SU-DHL-6 (cell line): ENCODE measurements at regions not wholly inside any gene's neighbourhood (a gene's known extent, or its start where the extent isn't known, plus 50 kb on each side); places are given as distances from the start of the nearest gene placed in this dataset.

Source experiments
- CTCF ChIP-seq: fragments of 200-600 bp; sonication (generic); IDR thresholded peaks from one replicate; pipeline ENCODE4 v1.5.1; 2017; ENCODE audit warnings: antibody characterized with exemption, mild to moderate bottlenecking, low read length, moderate library complexity; ENCODE audit not compliant: insufficient read depth, poor library complexity, severe bottlenecking
- EZH2phosphoT487 ChIP-seq: fragments of 200-600 bp; sonication (generic), shearing (Covaris generic); conservative IDR thresholded peaks from 2 replicates; pipeline ENCODE4 v1.6.1; 2018; ENCODE audit warnings: mild to moderate bottlenecking, antibody characterized with exemption, low read length, moderate library complexity, mixed read lengths

- TF ChIP-seq CTCF (no peak), EZH2phosphoT487 (no peak)
Observed at GRCh38 chr4:185892165-185892564, 80.2 kb upstream of the SORBS2 start.
